Lower leg skin (tissue), 3 donors: ENCODE measurements at regions not wholly inside any gene's neighbourhood (a gene's known extent, or its start where the extent isn't known, plus 50 kb on each side); places are given as distances from the start of the nearest gene placed in this dataset.

Experiments
- POLR2A ChIP-seq, 2 donors: fragments of 450-650 bp; IDR thresholded peaks; one replicate each; pipeline ENCODE4 v1.6.1; 2016 to 2017; ENCODE audit warnings: antibody characterized with exemption in 2 of 2, mild to moderate bottlenecking in 1 of 2, moderate library complexity in 1 of 2
- TF ChIP-seq, protein P1 (sequence below), 3 donors: fragments of 450-650 bp; IDR thresholded peaks; one replicate each; pipeline ENCODE4 v1.5.1; 2016; ENCODE audit warnings: antibody characterized with exemption in 3 of 3, mild to moderate bottlenecking in 3 of 3, moderate library complexity in 2 of 3

GRCh38 chr10:88110355-88110754, 246.9 kb downstream of the PTEN start:
- no peak for TF ChIP-seq POLR2A (IDR thresholded peaks at IDR 0.05)
- TF ChIP-seq, protein P1, sequence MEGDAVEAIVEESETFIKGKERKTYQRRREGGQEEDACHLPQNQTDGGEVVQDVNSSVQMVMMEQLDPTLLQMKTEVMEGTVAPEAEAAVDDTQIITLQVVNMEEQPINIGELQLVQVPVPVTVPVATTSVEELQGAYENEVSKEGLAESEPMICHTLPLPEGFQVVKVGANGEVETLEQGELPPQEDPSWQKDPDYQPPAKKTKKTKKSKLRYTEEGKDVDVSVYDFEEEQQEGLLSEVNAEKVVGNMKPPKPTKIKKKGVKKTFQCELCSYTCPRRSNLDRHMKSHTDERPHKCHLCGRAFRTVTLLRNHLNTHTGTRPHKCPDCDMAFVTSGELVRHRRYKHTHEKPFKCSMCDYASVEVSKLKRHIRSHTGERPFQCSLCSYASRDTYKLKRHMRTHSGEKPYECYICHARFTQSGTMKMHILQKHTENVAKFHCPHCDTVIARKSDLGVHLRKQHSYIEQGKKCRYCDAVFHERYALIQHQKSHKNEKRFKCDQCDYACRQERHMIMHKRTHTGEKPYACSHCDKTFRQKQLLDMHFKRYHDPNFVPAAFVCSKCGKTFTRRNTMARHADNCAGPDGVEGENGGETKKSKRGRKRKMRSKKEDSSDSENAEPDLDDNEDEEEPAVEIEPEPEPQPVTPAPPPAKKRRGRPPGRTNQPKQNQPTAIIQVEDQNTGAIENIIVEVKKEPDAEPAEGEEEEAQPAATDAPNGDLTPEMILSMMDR (IDR thresholded peaks at IDR 0.05) = no peak
